DMS53 treated with DMSO at 0.1 percent for 48 hours (cell line): ENCODE measurements at regions not wholly inside any gene's neighbourhood (a gene's known extent, or its start where the extent isn't known, plus 50 kb on each side); places are given as distances from the start of the nearest gene placed in this dataset.
A peak's percentile ranks its signal among the peaks of the same experiment; 100 is the strongest.

Source experiments
- DNase-seq: peaks from one replicate; lab custom pipeline; 2025; ENCODE audit not compliant: unreplicated experiment; lab: John Stamatoyannopoulos, UW

DNA sequence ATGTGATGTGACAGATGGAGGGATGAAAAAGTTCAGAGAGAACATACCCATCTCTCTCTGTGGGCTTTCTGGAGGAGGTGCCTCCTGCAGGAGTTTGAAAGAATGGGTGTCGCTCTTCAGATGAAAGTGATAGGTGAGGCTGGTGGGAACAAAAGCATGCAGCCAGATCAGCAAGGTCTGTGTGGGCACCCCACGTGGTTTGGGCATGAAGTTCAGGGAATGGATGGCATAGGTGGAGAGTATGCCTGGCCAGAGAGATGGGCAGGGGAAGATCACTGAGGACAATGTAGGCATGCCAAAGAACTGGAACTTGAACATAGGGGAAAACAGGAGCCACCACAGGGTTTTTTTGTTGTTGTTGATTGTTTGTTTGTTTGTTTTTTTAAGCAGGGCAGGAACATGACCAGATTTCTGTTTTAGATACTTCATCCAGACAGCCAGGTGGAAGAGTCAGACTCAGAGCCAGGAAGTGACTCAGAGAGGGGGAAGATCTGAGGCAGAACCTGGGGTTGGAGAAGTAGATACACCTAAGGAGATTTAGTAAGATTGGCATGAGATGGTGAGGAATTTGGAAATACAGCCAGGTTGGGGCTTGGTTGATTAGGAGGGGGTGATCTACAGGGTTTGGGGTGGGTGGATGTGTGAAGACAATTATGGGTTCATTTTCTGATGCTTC is 64.8 kb upstream of the CLSTN2 start:
- no peak for DNase-seq

DNA sequence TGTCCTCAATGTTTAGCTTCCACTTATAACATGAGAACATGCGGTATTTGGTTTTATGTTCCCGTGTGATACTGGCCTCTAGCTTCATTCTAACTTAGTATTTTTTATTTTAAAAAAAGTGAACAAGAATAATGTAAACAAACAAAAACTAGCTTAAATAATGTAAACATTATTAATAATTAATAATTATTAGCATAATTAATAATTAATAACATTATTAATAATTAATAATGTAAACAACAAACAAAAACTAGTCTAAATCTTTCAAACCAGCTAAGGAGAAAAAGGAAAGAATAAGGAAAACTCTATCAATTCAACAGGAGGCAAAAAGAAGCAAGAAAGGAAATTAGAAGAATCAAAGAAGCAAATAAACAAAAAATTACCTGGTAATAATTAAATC is 66.2 kb upstream of the CLSTN2 start:
- DNase-seq = no peak

DNA sequence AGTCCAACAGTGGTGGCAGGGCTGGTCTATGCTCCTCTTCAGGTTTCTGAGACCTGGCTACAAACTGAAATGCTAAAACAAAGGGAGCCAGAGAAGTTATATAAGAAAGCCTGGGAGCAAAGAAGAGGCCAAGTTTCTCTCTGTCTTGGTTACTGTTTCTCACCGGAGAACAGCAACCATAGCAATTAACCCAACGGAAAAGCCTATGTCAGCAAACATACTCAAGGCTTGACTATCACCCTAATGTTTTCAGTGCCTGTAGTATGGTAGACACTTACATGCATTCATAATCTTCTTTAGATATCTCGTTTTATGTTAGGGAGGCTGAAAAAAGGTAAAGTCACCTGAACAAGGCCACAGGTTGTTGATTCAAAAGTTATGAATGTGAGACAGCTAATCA is 86.3 kb upstream of the CLSTN2 start:
- DNase-seq = no peak

DNA sequence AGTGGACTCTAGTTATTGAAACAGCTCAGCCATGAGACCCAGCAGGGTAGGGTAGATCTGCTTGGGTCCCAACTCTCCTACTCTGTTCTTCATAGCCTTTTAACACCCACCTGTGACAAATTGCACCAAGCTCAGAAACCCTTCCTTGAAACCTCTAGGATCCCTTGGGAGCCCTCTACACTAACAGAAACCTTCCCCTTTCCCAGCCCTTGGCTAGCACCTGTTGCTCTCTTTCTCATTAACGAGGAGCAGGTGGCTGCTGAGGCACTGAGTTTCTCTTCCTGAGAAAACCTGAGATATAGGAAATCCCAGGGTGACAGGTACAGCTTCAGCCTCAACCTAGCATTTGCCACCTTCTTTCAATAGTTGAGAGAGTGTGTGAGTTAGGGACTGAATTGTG is 88.3 kb upstream of the CLSTN2 start:
- DNase-seq = peak; percentile 3

DNA sequence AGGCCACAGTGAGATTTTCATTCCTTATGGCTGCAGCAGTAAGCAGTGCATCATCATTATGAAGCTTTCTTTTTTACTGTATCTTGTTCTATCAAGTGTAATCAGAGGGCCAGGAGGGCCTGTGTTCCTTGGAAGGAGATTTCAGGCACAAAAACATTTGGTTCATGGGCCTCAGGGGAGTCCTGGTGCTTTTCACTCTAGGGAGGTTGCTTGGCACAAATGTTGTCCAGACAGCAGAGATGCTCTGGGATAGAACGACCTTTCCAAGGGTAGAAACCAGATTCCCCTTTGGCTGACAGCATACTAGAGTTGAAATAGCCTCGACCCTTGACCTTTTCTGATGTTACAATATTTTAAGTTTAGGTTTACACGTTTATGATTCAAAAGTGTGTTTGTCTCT is 95.3 kb upstream of the CLSTN2 start:
- DNase-seq = no peak

DNA sequence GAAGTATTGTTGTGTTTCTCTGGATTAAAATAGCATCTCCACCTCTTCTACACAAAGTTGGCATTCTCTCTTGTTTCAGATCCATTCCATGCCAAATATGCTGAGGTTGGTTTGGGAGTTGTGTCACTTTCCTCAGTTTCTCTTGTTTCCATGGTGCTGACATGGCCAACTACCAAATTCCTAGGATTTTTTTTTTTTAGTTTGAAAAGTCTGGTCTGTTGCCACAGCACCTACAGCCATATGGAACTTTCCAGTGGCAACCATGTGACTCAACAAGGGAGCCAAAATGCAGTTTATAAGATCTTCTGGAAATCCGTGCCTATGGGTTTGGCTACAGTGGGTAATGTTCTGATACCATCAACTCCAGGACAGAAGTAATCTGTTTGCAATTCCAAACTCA is 96.0 kb upstream of the CLSTN2 start:
- DNase-seq = no peak

DNA sequence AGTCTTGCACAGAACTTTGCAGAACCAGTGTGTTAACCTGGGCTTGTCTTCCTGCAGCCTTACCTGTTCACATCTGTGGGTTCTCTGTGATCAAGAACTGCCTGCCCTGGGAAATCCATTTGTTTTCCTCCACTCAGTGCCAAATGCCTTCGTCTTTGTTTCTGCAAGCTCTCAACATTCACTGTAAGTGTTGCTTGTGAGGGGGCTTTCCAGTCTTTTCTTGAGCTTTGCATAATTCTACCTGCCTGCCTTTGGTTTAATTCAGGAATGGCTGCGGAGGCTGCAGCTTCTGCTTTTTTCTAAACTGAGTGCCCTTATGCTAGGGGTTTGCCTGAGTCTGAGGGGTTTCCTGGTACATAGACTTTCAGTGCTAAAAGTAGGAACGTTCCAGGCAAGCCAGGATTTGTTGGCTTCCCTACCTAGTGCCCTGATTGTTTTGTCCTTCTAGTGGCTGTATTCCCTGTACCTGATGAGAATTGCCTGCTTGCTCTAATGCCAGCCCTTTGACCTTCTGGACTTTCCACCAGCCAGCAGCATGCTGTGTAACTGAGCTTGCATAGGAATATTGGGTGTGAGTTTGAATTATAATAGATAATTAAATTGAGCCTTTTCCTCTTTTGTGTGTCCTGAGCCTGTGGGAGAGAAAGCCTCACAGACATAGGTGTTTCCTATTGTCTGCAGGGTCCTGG is 96.6 kb upstream of the CLSTN2 start:
- no peak for DNase-seq

DNA sequence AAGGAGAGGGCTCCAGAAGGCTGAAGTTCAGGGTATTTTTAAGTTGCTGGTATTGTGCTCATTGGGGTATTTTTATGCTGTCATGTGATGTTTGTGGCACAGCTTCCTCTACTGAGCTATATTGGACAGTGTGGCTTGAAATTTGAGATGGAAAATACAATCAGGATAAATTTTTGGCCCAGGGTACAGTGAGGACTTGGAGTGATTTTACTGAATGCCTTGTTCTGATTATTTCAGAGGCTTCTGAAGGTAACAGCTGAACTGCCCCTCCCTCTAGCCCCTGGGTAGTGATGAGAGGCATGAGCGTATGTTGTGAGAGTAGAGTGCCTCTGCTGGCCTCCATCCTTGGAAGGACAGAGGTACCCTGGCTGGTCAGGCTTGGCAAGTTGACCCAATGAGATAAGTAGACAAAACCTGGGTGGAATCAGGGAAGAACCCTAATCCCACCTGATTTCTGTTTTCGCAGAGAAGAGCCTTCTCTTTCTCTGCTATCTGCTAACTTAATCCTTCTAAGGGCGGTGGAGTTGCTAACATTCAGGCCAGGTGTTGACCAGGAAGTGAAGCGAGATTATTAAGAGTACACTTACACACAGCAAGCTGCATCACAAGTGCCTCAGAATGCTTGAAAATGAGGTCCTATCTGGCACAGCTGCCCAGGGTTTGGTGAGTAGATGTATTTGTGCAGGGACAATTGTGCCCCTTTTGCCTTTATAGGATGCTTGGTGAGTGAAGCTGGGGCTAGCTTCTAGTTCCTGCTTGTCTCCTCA is 98.1 kb upstream of the CLSTN2 start:
- DNase-seq = peak; percentile 39

DNA sequence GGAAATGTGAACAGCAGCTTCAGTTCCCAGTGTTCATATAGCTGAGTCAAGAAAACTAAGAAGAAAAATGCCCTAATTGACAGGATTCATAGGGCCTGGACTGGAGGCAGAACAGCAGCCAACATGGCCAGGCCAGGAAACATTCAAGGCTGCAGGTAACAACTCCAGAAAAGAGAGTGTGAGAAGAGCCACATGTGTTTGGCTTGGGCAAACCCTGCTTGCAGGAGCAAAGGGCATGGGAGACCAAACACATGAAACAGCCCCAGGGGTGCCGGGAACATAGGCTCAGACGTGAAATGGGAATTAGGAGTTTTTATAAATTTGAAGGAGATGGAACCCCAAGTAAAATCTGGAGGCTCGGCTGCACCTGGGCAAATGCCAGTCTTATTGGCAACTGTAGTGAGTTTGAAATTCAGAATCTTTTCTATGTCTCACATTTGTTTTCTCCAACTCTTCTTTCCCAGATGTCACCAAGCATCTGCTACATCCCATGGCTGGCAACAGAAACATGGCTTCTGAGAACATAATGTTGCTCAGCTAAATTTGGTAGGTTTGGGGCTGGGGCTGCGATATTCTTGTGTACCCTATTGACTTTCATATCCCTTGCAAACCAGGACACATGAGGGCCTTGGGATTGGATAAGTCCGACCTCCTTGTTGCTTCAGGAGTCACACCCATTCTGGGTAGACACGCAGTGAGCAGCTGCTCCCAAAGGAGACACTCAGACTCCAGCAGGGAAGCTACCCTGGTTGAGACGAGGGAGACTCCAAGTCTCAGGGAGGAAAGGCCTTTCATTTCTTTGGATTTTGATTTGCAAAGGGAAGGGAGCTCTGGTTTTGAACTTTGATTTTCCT is 98.9 kb upstream of the CLSTN2 start:
- no peak for DNase-seq

DNA sequence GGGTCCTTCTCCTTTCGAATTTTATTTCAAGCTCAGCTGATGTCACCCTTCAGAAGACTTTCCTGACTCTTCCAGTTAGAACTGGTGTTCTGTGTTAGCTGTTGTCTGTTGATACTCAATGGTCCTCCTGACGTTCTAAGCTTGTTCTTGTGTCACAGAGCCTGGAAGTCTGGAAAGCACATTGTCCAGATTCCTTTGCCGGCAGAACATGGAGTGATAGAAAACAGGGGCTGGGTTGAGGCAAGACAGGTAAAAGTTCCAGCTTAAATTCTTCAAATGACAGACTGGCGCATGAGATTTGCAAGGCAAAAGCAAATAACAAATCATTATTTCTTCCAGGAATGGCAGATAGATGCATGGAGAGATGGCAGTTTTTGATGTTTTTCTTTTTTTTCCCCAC is 102.0 kb upstream of the CLSTN2 start:
- no peak for DNase-seq

DNA sequence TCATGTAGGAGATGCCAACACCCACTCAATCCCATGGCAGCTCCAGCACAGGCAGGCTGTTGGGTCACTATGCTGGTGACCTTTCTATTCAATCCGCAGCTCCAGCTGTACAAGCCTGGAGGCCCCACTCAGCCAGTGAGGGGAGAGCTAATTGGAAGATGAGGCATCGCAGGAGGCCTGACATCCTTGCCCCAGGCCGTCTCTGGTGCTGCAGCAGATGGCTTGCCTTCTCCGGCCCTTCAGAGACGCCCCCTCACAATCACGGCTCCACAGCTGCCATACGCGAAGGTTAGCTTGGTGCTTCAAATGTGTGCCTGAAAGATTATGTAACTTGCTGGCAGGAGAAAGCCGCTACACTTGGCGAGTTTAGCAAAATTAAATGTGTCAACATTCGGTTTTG is 104.2 kb upstream of the CLSTN2 start:
- no peak for DNase-seq

DNA sequence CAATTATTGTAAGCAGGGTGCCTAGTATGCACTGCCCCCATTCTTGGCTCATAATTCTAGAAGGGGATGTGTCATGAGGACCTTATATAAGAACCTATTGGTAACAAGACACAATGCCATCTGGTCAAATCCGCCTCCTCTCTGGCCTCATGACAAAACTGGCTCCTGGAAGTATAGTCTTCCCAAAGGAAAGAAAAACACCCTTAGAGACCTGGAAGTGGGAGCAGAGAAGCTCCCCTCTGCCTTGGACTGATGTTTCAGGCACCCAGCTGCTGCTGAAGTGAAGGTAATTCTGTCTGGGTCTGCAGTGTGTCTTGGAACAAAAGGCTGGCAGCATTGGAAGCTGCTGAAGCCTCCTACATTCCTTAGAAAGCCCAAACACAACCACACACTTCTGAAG is 107.2 kb upstream of the CLSTN2 start:
- no peak for DNase-seq

DNA sequence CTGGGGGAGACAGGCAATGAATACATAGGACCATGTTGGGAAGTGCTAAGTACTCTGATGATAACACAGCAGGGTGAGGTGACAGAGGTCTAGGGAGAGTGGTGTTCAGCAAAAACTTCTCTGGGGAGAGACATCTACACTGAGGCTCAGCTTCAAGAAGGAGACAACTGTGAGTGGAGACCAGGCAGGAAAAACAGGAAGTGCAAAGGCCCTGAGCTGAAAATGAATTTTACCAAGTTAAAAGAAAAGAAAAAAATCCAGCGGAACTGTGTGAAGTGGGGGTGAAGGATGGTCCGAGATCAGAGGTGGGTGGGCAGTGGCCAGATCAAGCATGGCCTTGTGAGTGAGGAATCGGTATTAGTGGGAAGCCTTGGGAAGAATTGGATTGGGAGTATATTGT is 110.1 kb upstream of the CLSTN2 start:
- no peak for DNase-seq

DNA sequence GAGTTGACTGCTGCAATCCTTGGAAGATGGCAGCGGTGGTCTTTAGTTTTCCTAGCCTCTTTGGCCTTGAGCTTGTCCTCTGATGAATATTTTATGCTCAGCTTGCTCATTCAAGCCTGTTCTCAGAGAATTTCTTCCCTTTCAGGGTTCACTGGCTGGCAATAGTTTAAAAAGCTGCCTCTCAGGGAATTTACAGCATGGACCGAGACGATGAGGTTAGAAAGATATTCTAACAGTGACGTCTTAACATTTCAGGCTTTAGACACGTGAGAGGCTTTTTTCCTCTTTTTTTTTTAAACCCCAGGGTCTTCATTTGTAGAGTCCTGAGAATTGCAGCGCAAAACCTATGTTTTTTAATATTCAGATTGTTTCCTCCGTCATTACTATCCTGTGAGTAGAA is 120.3 kb upstream of the CLSTN2 start:
- no peak for DNase-seq

DNA sequence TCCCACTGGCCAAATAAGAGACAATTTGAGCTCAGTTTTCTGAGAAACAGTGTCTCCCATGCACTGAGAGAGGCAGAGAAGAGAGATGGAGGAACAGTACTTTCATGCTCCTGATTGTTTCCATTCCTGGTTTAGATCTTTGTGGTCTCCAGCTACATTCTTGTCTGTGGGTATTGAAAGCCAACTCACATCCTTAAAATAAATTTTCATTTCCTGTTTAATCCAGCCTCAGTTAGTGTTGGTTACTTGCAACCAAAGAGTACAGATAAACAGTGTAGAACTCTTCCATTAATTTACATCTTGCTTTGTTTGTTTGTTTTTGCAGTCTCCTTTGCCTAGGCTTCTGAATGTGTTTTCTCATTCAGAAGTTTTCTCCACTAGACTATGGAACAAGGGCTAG is 123.7 kb upstream of the CLSTN2 start:
- no peak for DNase-seq

DNA sequence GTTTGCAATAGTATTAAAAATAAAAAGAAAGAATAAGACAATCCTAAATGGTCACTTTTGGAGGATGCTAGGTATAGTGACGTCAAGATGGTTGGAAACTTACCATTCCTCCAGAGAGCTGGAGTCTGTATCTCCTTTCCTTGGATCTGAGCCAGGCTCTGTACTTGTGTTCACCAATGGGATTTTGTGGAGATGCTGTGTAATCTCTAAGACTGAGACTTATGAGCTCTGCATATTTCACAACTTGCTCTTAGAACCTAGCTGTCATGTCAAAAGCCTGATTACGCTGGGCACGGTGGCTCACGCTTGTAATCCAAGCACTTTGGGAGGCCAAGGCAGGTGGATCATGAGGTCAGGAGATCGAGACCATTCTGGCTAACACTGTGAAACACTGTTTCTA is 126.8 kb upstream of the CLSTN2 start:
- no peak for DNase-seq

DNA sequence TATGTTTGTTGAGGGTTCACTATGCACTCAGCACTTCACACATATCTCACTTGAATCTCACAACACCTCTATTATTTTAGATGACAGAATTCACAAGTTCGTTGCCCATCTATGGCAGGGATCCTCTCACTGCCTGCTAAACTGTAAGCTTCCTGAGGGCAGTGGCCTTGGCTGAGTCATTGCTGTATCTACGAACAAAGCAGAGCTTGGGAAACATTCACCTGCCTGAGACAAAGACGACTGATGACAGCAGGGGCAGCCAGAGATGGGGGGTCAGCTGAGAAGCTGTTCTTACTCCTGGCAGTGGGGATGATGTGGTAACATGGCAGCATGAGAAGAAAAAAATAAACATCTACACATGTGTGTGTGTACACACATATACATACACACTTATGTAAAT is 125.5 kb upstream of the NMNAT3 start:
- DNase-seq = no peak

DNA sequence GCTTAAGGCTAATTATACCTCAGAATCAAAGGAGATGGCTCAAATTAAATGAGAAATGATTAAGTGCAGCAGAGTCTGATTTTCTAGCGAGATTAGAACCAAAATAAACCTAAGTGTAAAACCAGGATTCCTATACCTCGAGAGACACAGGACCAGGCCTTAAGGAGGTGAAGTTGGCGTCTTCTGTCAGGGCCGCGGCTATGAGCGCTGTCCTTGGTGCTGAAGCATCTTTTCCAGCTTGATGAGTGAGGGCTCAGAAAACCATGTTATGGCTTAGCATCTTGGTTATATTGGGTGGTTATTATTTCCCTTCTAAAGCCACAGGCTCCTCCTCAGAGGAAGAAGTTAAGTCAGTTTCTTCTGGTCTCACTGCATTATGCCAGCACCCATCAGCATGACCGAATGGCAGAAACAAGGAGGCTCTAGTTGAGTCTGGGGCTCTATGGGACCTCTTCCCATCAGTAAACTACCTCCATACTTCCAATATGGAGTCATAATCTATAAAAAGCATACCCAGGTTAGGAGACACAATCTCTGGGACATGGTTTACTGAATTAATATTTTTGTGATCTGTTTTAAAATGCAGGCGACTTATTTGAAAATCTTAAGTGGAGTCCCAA is 120.1 kb upstream of the NMNAT3 start:
- DNase-seq = no peak

DNA sequence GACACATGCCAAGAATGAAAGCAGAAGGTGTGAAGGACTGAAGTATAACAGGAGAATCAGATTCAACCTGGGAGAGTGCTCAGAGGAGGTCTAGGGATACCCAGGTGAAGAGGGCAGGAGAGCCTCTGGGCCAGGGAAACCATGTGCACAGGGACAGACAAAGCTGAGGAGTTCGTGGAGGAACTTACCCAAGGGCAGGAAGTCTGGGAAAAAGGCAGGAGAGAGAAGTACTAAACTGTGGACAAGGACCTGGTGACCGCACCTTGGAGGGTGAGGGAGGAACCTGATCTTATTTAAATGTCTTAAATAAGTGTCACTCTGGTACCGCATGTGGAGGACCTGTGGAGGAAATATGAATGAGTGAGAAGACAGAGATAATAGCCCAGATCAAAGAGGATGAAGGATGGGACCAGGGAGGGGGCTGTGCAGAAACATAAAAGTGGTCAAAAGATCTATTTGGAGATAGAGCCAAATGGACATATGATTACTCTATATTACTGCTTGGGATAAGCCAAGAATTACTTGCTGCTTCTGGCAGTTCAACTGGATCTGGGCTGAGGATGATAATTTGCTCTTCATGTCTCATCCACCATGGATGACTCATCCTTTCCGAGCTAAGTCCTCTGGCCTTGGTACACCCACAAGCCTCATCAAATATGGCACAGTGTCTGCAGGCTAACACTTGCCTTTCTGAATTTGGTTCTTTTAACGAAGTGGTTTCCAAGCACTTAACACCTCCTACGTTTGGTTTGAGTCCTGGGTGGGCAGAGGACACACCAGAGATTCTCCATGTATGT is 116.9 kb upstream of the NMNAT3 start:
- no peak for DNase-seq

DNA sequence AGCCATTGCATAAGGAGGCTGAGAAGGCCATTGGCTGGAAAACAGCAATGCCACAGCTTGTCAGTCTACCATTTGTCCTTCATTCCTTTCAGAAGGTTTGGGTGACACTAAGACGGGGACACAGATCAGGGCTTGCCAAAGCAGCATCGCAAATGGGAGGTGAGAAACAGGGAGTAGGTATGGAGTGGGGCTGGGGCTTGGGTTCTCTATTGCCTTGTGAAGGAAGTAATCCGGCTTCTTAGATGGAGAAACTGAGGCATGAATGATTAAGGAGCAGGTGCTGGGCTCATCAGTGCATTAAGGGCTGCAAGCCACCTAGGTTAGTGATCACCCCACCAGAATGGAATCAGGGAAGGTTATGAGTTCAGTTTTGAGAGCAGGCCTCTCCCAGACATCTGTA is 115.6 kb upstream of the NMNAT3 start:
- DNase-seq = no peak
